PC-3 (cell line): ENCODE measurements at regions not wholly inside any gene's neighbourhood (a gene's known extent, or its start where the extent isn't known, plus 50 kb on each side); places are given as distances from the start of the nearest gene placed in this dataset.

Source experiments
- EZH2 ChIP-seq: fragments of 300-600 bp; sonication (generic); IDR thresholded peaks from one replicate; pipeline ENCODE4 v1.6.1; 2017; ENCODE audit warnings: antibody characterized with exemption, mild to moderate bottlenecking, low read length; ENCODE audit not compliant: unreplicated experiment
- TF ChIP-seq, protein P1 (sequence below): fragments of 300-600 bp; sonication (generic); conservative IDR thresholded peaks from 2 replicates; pipeline ENCODE4 v1.5.1; 2017; ENCODE audit warnings: antibody characterized with exemption, low read depth, mild to moderate bottlenecking, low read length

DNA sequence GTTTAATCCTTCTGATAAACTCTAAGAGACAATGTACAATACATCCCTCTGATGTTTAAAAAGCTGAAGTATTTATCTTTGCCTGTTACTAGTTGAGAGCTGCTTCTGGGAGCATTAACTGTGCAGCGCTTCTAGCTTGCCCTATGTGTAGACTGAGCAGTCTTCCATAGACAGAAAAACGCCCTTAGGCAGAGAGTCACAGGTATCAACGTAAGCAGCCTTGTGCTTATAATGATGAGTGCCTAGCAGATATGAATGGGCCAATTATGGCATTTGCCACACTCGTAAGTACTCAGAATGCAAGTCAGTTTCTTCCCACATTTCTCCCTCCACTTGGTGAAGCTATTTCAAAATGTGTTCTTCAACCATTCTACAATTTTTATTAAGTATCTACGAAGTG, 731.1 kb upstream of the SLC8A1 start:
- TF ChIP-seq, protein P1, sequence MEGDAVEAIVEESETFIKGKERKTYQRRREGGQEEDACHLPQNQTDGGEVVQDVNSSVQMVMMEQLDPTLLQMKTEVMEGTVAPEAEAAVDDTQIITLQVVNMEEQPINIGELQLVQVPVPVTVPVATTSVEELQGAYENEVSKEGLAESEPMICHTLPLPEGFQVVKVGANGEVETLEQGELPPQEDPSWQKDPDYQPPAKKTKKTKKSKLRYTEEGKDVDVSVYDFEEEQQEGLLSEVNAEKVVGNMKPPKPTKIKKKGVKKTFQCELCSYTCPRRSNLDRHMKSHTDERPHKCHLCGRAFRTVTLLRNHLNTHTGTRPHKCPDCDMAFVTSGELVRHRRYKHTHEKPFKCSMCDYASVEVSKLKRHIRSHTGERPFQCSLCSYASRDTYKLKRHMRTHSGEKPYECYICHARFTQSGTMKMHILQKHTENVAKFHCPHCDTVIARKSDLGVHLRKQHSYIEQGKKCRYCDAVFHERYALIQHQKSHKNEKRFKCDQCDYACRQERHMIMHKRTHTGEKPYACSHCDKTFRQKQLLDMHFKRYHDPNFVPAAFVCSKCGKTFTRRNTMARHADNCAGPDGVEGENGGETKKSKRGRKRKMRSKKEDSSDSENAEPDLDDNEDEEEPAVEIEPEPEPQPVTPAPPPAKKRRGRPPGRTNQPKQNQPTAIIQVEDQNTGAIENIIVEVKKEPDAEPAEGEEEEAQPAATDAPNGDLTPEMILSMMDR: no peak
- TF ChIP-seq EZH2: no peak
